Activated CD4-positive, alpha-beta T cell treated with anti-CD3 and anti-CD28 coated beads, Interleukin-10, Interleukin-2, amounts not matched to agents 100 ng/mL and 50 ng/mL, durations not matched to agents 16 hours and 8 hours (primary cell): ENCODE measurements at regions not wholly inside any gene's neighbourhood (a gene's known extent, or its start where the extent isn't known, plus 50 kb on each side); places are given as distances from the start of the nearest gene placed in this dataset.
"Not testable (repeated sequence)": the region's sequence is repeated elsewhere in the genome, so short reads cannot be mapped to it uniquely, and the experiment has no call there.

Experiments used
- DNase-seq: peaks from one replicate; pipeline ENCODE4 v3.0.0-alpha.2; 2020

- no peak for DNase-seq
Measured at GRCh38 chr2:235105821-235106359, 154.1 kb downstream of the SH3BP4 start.

- peak; percentile 4 for DNase-seq
Measured at GRCh38 chr2:235106874-235107639, 155.2 kb downstream of the SH3BP4 start.

- DNase-seq: no peak
Measured at GRCh38 chr2:235107640-235107951, 155.8 kb downstream of the SH3BP4 start.

GRCh38 chr2:235109561-235109960, 157.7 kb downstream of the SH3BP4 start:
- DNase-seq: not testable (repeated sequence)

GRCh38 chr2:235112365-235112764, 160.5 kb downstream of the SH3BP4 start:
- no peak for DNase-seq

GRCh38 chr2:235113854-235114253, 162.0 kb downstream of the SH3BP4 start:
- no peak for DNase-seq

- no peak for DNase-seq
Measured at GRCh38 chr2:235114286-235114685, 162.5 kb downstream of the SH3BP4 start.

- DNase-seq: no peak
Measured at GRCh38 chr2:235115521-235115920, 163.7 kb downstream of the SH3BP4 start.

- peak; percentile 12 for DNase-seq
Measured at GRCh38 chr2:235116885-235117492, 165.2 kb downstream of the SH3BP4 start.

GRCh38 chr2:235126768-235127167, 175.0 kb downstream of the SH3BP4 start:
- no peak for DNase-seq

- DNase-seq: no peak
Measured at GRCh38 chr2:235127931-235128330, 176.1 kb downstream of the SH3BP4 start.

- no peak for DNase-seq
Measured at GRCh38 chr2:235129850-235130249, 178.0 kb downstream of the SH3BP4 start.

GRCh38 chr2:235131334-235132305, 179.8 kb downstream of the SH3BP4 start:
- DNase-seq: no peak

GRCh38 chr2:235132651-235133050, 180.8 kb downstream of the SH3BP4 start:
- DNase-seq: no peak

- no peak for DNase-seq
Measured at GRCh38 chr2:235133837-235134236, 182.0 kb downstream of the SH3BP4 start.

- DNase-seq: no peak
Measured at GRCh38 chr2:235134420-235134819, 182.6 kb downstream of the SH3BP4 start.

- DNase-seq: no peak
Measured at GRCh38 chr2:235135195-235135965, 183.6 kb downstream of the SH3BP4 start.

- peak; percentile 50 for DNase-seq
Measured at GRCh38 chr2:235135990-235136561, 184.3 kb downstream of the SH3BP4 start.

- DNase-seq: no peak
Measured at GRCh38 chr2:235138339-235138738, 186.5 kb downstream of the SH3BP4 start.

GRCh38 chr2:235139956-235140800, 188.4 kb downstream of the SH3BP4 start:
- no peak for DNase-seq

GRCh38 chr2:235140801-235141081, 188.9 kb downstream of the SH3BP4 start:
- no peak for DNase-seq
